HG02588 (cell line): ENCODE measurements at regions not wholly inside any gene's neighbourhood (a gene's known extent, or its start where the extent isn't known, plus 50 kb on each side); places are given as distances from the start of the nearest gene placed in this dataset.

ENCODE experiments used
- ATAC-seq: cut with Tn5 transposase; IDR thresholded peaks from one replicate; pipeline ENCODE4 v1.9.1; 2021; ENCODE audit warnings: mild to moderate bottlenecking, moderate library complexity; ENCODE audit not compliant: unreplicated experiment

- no peak for ATAC-seq
Observed at GRCh38 chr3:178291574-178292370, 244.5 kb upstream of the KCNMB2 start.

- no peak for ATAC-seq
Observed at GRCh38 chr3:178295292-178295912, 240.8 kb upstream of the KCNMB2 start.

GRCh38 chr3:178297199-178297598 is 239.0 kb upstream of the KCNMB2 start:
- no peak for ATAC-seq

- no peak for ATAC-seq
Observed at GRCh38 chr3:178297740-178298139, 238.5 kb upstream of the KCNMB2 start.

- ATAC-seq, result no peak
Observed at GRCh38 chr3:178300441-178300959, 235.7 kb upstream of the KCNMB2 start.

GRCh38 chr3:178302966-178303930 is 233.0 kb upstream of the KCNMB2 start:
- no peak for ATAC-seq

- ATAC-seq, result no peak
Observed at GRCh38 chr3:178304758-178305467, 231.3 kb upstream of the KCNMB2 start.

- ATAC-seq, result no peak
Observed at GRCh38 chr3:178306432-178307115, 229.7 kb upstream of the KCNMB2 start.

- ATAC-seq, result no peak
Observed at GRCh38 chr3:178308771-178309170, 227.5 kb upstream of the KCNMB2 start.

- no peak for ATAC-seq
Observed at GRCh38 chr3:178310949-178311348, 225.3 kb upstream of the KCNMB2 start.

- ATAC-seq, result no peak
Observed at GRCh38 chr3:178313716-178314115, 222.5 kb upstream of the KCNMB2 start.

GRCh38 chr3:178318340-178318739 is 217.9 kb upstream of the KCNMB2 start:
- ATAC-seq, result no peak

- no peak for ATAC-seq
Observed at GRCh38 chr3:178318941-178319816, 217.1 kb upstream of the KCNMB2 start.

- ATAC-seq, result no peak
Observed at GRCh38 chr3:178320456-178321351, 215.5 kb upstream of the KCNMB2 start.

- ATAC-seq, result no peak
Observed at GRCh38 chr3:178324356-178324755, 211.9 kb upstream of the KCNMB2 start.

- no peak for ATAC-seq
Observed at GRCh38 chr3:178325330-178325729, 210.9 kb upstream of the KCNMB2 start.

- ATAC-seq, result no peak
Observed at GRCh38 chr3:178329936-178330335, 206.3 kb upstream of the KCNMB2 start.

- no peak for ATAC-seq
Observed at GRCh38 chr3:178334239-178334638, 202.0 kb upstream of the KCNMB2 start.
